ENCODE measurements at regions not wholly inside any gene's neighbourhood (a gene's known extent, or its start where the extent isn't known, plus 50 kb on each side); places are given as distances from the start of the nearest gene placed in this dataset.

DNA sequence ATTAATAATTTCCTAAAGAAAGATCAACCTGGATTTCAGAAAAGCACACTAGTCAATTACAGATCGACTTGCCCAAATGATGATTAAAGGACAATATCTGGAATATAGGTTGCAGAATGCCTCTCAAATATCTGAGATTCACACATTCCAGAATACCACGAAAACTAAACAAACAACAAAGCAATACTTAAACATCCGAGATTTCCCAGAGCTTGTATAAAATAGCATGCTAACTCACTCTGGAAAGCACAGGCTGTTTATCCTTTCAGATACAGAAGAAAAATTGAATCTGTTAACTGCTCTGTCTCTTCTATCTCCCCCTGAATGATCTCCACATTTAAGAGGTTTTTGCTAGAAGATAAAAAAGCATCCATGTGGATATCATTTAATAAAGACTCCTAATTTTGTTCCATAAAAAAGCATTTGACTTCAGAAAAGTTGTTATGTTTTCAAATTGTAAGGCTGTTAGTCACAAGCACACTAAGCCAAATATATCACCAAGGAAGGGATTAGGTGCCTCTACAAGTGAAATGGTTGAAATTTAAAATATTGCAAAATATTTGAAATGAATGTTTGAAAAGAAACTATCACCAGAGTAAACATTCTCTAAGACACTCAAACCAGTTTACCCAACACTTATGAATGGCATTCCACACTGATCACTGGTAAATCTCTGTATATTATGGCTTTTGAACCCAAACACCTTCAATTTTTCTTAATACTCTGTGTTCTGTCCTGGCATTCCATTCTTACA is 865.1 kb upstream of the ADAMTS5 start:
- POLR2A ChIA-PET: no interaction called here
- no peaks in the 10 kb centered on the region for H3K36me3 Mint-ChIP-seq (ENCODE audit: low read depth)
- CTCF ChIA-PET: no interaction called here
- DNase-seq: no peak
- intact Hi-C loops (cut with micrococcal nuclease): no loop called here
- no peak overlapping the region for H3K27ac Mint-ChIP-seq
- TF ChIP-seq, protein P1, sequence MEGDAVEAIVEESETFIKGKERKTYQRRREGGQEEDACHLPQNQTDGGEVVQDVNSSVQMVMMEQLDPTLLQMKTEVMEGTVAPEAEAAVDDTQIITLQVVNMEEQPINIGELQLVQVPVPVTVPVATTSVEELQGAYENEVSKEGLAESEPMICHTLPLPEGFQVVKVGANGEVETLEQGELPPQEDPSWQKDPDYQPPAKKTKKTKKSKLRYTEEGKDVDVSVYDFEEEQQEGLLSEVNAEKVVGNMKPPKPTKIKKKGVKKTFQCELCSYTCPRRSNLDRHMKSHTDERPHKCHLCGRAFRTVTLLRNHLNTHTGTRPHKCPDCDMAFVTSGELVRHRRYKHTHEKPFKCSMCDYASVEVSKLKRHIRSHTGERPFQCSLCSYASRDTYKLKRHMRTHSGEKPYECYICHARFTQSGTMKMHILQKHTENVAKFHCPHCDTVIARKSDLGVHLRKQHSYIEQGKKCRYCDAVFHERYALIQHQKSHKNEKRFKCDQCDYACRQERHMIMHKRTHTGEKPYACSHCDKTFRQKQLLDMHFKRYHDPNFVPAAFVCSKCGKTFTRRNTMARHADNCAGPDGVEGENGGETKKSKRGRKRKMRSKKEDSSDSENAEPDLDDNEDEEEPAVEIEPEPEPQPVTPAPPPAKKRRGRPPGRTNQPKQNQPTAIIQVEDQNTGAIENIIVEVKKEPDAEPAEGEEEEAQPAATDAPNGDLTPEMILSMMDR (IDR thresholded peaks at IDR 0.05): no peak
- no peak overlapping the region for H3K4me3 Mint-ChIP-seq
- H3K27me3 Mint-ChIP-seq: no peaks in the 10 kb centered on the region
- ATAC-seq (ENCODE audit: low read depth): no peak
- H3K9me3 Mint-ChIP-seq: peaks cover 9% of the 10 kb centered on the region
- H3K4me1 Mint-ChIP-seq: no peaks in the 10 kb centered on the region

- intact Hi-C loops (cut with micrococcal nuclease): no loop called here
- ATAC-seq (ENCODE audit: low read depth) (no peak), DNase-seq (no peak)
- ChIA-PET CTCF (no interaction called here), POLR2A (no interaction called here)
- Mint-ChIP-seq H3K36me3 (ENCODE audit: low read depth) (no peaks in the 10 kb centered on the region), H3K4me1 (no peaks in the 10 kb centered on the region), H3K27me3 (no peaks in the 10 kb centered on the region), H3K27ac (no peak overlapping the region), H3K9me3 (peaks cover 9% of the 10 kb centered on the region), H3K4me3 (no peak overlapping the region)
- TF ChIP-seq, protein P1 (IDR thresholded peaks at IDR 0.05): no peak
Measured at GRCh38 chr21:27831177-27831576, 864.3 kb upstream of the ADAMTS5 start.

DNA sequence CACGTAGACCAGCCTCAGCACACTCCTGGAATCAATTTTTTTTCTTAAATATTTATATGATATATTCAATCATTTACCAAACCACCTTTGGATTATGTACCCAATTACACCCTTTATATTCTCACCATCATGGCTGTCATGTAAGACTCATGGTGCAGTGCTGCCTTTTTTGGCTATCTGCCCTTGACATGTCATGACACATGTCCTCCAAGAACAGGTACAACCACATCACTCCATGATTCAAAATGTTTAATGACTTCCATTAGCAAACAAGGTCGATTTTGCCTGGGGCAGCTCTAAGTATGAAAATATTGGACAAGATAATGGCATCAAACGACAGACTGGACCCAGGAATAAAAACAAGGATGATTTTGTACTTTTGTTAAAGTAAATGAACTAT is 861.1 kb upstream of the ADAMTS5 start:
- POLR2A ChIA-PET: no interaction called here

DNA sequence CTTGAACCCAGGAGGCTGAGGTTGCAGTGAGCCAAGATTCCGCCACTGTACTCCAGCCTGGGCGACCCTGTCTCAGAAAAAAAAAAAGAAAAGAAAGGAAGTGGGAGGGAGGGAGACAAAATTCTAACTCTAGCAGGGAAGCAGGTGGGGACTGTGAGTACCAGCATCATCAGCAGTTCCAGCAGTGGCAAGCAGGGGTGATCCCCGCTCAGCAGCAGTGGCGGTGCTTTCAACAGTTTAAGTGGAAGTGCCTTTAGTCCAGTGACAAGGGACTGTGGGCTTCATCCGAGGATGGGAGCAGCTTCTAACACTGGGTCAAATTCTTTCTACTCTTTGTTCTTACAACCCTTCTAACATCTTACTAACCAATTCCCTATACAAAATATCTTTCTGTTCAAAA is 858.1 kb upstream of the ADAMTS5 start:
- peaks cover 8% of the 10 kb centered on the region for H3K9me3 Mint-ChIP-seq
- no peaks in the 10 kb centered on the region for H3K36me3 Mint-ChIP-seq (ENCODE audit: low read depth)
- H3K27me3 Mint-ChIP-seq: no peaks in the 10 kb centered on the region
- no peak overlapping the region for H3K4me3 Mint-ChIP-seq
- CTCF ChIA-PET: no interaction called here
- H3K27ac Mint-ChIP-seq: no peak overlapping the region
- intact Hi-C loops (cut with micrococcal nuclease): no loop called here
- DNase-seq (no peak), ATAC-seq (ENCODE audit: low read depth) (no peak)
- POLR2A ChIA-PET: no interaction called here
- H3K4me1 Mint-ChIP-seq: no peaks in the 10 kb centered on the region
- TF ChIP-seq, protein P1 (IDR thresholded peaks at IDR 0.05): no peak

More for the DNA sequence above, 861.1 kb upstream of the ADAMTS5 start:
- CTCF ChIA-PET: no interaction called here
- Mint-ChIP-seq H3K4me3 (no peak overlapping the region), H3K4me1 (no peaks in the 10 kb centered on the region), H3K27ac (no peak overlapping the region), H3K36me3 (ENCODE audit: low read depth) (no peaks in the 10 kb centered on the region), H3K27me3 (no peaks in the 10 kb centered on the region), H3K9me3 (peaks cover 8% of the 10 kb centered on the region)
- ATAC-seq (ENCODE audit: low read depth) (no peak), DNase-seq (no peak)
- intact Hi-C loops (cut with micrococcal nuclease): no loop called here
- TF ChIP-seq, protein P1 (IDR thresholded peaks at IDR 0.05): no peak

DNA sequence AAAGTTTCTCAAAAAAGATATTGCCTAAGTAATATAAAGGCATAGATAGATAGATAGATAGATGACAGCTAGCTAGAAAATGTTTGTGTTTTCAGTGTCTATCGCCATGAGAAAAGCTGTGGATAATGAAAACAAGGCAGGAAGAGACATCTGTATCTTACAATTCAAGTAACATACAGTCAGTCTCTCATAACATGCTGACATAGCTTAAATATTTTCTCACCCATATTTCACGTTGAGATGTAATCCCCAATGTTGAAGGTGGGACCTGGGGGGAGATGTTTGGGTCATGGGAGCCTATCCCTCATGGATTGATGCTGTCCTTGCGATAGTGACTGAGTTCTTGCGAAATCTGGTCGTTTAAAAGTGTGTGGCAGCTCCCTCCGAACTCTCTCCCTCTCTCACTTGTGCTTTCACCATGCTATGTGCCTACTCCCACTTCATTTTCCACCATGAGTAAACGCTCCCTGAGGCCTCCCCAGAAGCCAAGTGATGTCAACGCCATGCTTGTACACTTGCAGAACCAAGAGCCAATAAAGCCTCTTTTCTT is 856.8 kb upstream of the ADAMTS5 start:
- Mint-ChIP-seq H3K27ac (no peak overlapping the region), H3K4me1 (no peaks in the 10 kb centered on the region), H3K36me3 (ENCODE audit: low read depth) (no peaks in the 10 kb centered on the region), H3K27me3 (no peaks in the 10 kb centered on the region), H3K4me3 (no peak overlapping the region), H3K9me3 (peaks cover 10% of the 10 kb centered on the region)
- no peak for ATAC-seq (ENCODE audit: low read depth)
- TF ChIP-seq, protein P1 (IDR thresholded peaks at IDR 0.05): no peak
- no peak for DNase-seq
- CTCF ChIA-PET: no interaction called here
- POLR2A ChIA-PET: no interaction called here
- intact Hi-C loops (cut with micrococcal nuclease): no loop called here

Measured in activated B cell treated with CpG ODN at 0.5 μM for 24 hours (primary cell).